ENCODE measurements at regions not wholly inside any gene's neighbourhood (a gene's known extent, or its start where the extent isn't known, plus 50 kb on each side); places are given as distances from the start of the nearest gene placed in this dataset.

- no peak for DNase-seq (ENCODE audit: low read depth)
- TF ChIP-seq CTCF (IDR thresholded peaks at IDR 0.05; ENCODE audit: insufficient read depth, low read depth, low read length, missing control alignments): no peak
- H3K4me3 ChIP-seq (ENCODE audit: low read length): no peak overlapping the region
These were observed 477.9 kb downstream of the STIM2 start for GRCh38 chr4:27338530-27338929.

- DNase-seq (ENCODE audit: low read depth): no peak
- no peak for TF ChIP-seq CTCF (IDR thresholded peaks at IDR 0.05; ENCODE audit: insufficient read depth, low read depth, low read length, missing control alignments)
- H3K4me3 ChIP-seq (ENCODE audit: low read length): no peak overlapping the region
These were observed 482.8 kb downstream of the STIM2 start for GRCh38 chr4:27343411-27343810.

GRCh38 chr4:27350161-27350560, 489.5 kb downstream of the STIM2 start:
- peak; percentile 81 for DNase-seq (ENCODE audit: low read depth)

GRCh38 chr4:27357283-27357682, 496.6 kb downstream of the STIM2 start:
- DNase-seq (ENCODE audit: low read depth): peak; percentile 11
- peak; percentile 32 for TF ChIP-seq CTCF (IDR thresholded peaks at IDR 0.05; ENCODE audit: insufficient read depth, low read depth, low read length, missing control alignments)
- no peak overlapping the region for H3K4me3 ChIP-seq (ENCODE audit: low read length)

More at GRCh38 chr4:27350161-27350560, 489.5 kb downstream of the STIM2 start:
- no peak for TF ChIP-seq CTCF (IDR thresholded peaks at IDR 0.05; ENCODE audit: insufficient read depth, low read depth, low read length, missing control alignments)
- no peak overlapping the region for H3K4me3 ChIP-seq (ENCODE audit: low read length)

GRCh38 chr4:27358269-27358668, 497.6 kb downstream of the STIM2 start:
- no peak for TF ChIP-seq CTCF (IDR thresholded peaks at IDR 0.05; ENCODE audit: insufficient read depth, low read depth, low read length, missing control alignments)
- no peak for DNase-seq (ENCODE audit: low read depth)
- H3K4me3 ChIP-seq (ENCODE audit: low read length): no peak overlapping the region

GRCh38 chr4:27360131-27360530, 499.5 kb downstream of the STIM2 start:
- H3K4me3 ChIP-seq (ENCODE audit: low read length): no peak overlapping the region
- DNase-seq (ENCODE audit: low read depth): no peak
- TF ChIP-seq CTCF (IDR thresholded peaks at IDR 0.05; ENCODE audit: insufficient read depth, low read depth, low read length, missing control alignments): no peak

GRCh38 chr4:27360790-27361267, 500.2 kb downstream of the STIM2 start:
- DNase-seq (ENCODE audit: low read depth): peak; percentile 53
- H3K4me3 ChIP-seq (ENCODE audit: low read length): no peak overlapping the region
- TF ChIP-seq CTCF (IDR thresholded peaks at IDR 0.05; ENCODE audit: insufficient read depth, low read depth, low read length, missing control alignments): no peak
